ENCODE measurements at regions not wholly inside any gene's neighbourhood (a gene's known extent, or its start where the extent isn't known, plus 50 kb on each side); places are given as distances from the start of the nearest gene placed in this dataset.

- no peak for DNase-seq
- Mint-ChIP-seq H3K4me1 (ENCODE audit: low read depth) (peaks cover 7% of the 10 kb centered on the region), H3K27me3 (ENCODE audit: low read depth) (no peaks in the 10 kb centered on the region), H3K4me3 (no peak overlapping the region), H3K36me3 (ENCODE audit: low read depth) (peaks cover 14% of the 10 kb centered on the region), H3K9me3 (ENCODE audit: insufficient read depth) (peaks cover 5% of the 10 kb centered on the region), H3K27ac (no peak overlapping the region)
- POLR2A ChIA-PET, result no interaction called here
- ATAC-seq, result no peak
- CTCF ChIA-PET, result no interaction called here
Measured at GRCh38 chr18:78637442-78638402, 341.9 kb upstream of the SALL3 start.

GRCh38 chr18:78639006-78639950, 340.3 kb upstream of the SALL3 start:
- H3K36me3 Mint-ChIP-seq (ENCODE audit: low read depth), result peaks cover 10% of the 10 kb centered on the region
- peaks cover 5% of the 10 kb centered on the region for H3K9me3 Mint-ChIP-seq (ENCODE audit: insufficient read depth)
- H3K27ac Mint-ChIP-seq, result no peak overlapping the region
- H3K4me3 Mint-ChIP-seq, result no peak overlapping the region
- H3K27me3 Mint-ChIP-seq (ENCODE audit: low read depth), result no peaks in the 10 kb centered on the region
- no peak for DNase-seq
- POLR2A ChIA-PET, result interaction anchor here (1.7 kb wide), 1 partner anchor 10 kb away, joined by 3 read pairs; no protein-coding TSS in a partner anchor
- CTCF ChIA-PET, result no interaction called here
- peaks cover 2% of the 10 kb centered on the region for H3K4me1 Mint-ChIP-seq (ENCODE audit: low read depth)
- no peak for ATAC-seq

- H3K4me1 Mint-ChIP-seq (ENCODE audit: low read depth), result no peaks in the 10 kb centered on the region
Measured at GRCh38 chr18:78640246-78640995, 339.2 kb upstream of the SALL3 start.

GRCh38 chr18:78641689-78642231, 337.9 kb upstream of the SALL3 start:
- no peak overlapping the region for H3K27ac Mint-ChIP-seq
- no peak for ATAC-seq
- POLR2A ChIA-PET, result no interaction called here
- no peak for DNase-seq
- CTCF ChIA-PET, result no interaction called here
- no peaks in the 10 kb centered on the region for H3K9me3 Mint-ChIP-seq (ENCODE audit: insufficient read depth)
- no peak overlapping the region for H3K4me3 Mint-ChIP-seq
- no peaks in the 10 kb centered on the region for H3K36me3 Mint-ChIP-seq (ENCODE audit: low read depth)
- H3K4me1 Mint-ChIP-seq (ENCODE audit: low read depth), result no peaks in the 10 kb centered on the region
- no peaks in the 10 kb centered on the region for H3K27me3 Mint-ChIP-seq (ENCODE audit: low read depth)

More at GRCh38 chr18:78640246-78640995, 339.2 kb upstream of the SALL3 start:
- Mint-ChIP-seq H3K9me3 (ENCODE audit: insufficient read depth) (peaks cover 5% of the 10 kb centered on the region), H3K36me3 (ENCODE audit: low read depth) (peaks cover 7% of the 10 kb centered on the region), H3K27me3 (ENCODE audit: low read depth) (no peaks in the 10 kb centered on the region), H3K27ac (no peak overlapping the region), H3K4me3 (no peak overlapping the region)
- ATAC-seq (no peak), DNase-seq (no peak)
- POLR2A ChIA-PET, result interaction anchor here (1.7 kb wide), 1 partner anchor 9 kb away, joined by 3 read pairs; no protein-coding TSS in a partner anchor
- CTCF ChIA-PET, result no interaction called here

- DNase-seq (no peak), ATAC-seq (no peak)
- no peaks in the 10 kb centered on the region for H3K4me1 Mint-ChIP-seq (ENCODE audit: low read depth)
- no peaks in the 10 kb centered on the region for H3K9me3 Mint-ChIP-seq (ENCODE audit: insufficient read depth)
- H3K4me3 Mint-ChIP-seq, result no peak overlapping the region
- ChIA-PET POLR2A (no interaction called here), CTCF (no interaction called here)
- no peaks in the 10 kb centered on the region for H3K36me3 Mint-ChIP-seq (ENCODE audit: low read depth)
- H3K27ac Mint-ChIP-seq, result no peak overlapping the region
- H3K27me3 Mint-ChIP-seq (ENCODE audit: low read depth), result no peaks in the 10 kb centered on the region
Measured at GRCh38 chr18:78642296-78642951, 337.2 kb upstream of the SALL3 start.

GRCh38 chr18:78643004-78643403, 336.6 kb upstream of the SALL3 start:
- no peak for DNase-seq

GRCh38 chr18:78643981-78644380, 335.6 kb upstream of the SALL3 start:
- Mint-ChIP-seq H3K27ac (no peak overlapping the region), H3K9me3 (ENCODE audit: insufficient read depth) (no peaks in the 10 kb centered on the region), H3K4me3 (no peak overlapping the region), H3K4me1 (ENCODE audit: low read depth) (no peaks in the 10 kb centered on the region), H3K36me3 (ENCODE audit: low read depth) (no peaks in the 10 kb centered on the region), H3K27me3 (ENCODE audit: low read depth) (no peaks in the 10 kb centered on the region)
- ChIA-PET POLR2A (no interaction called here), CTCF (no interaction called here)
- DNase-seq, result no peak
- no peak for ATAC-seq

More at GRCh38 chr18:78643004-78643403, 336.6 kb upstream of the SALL3 start:
- Mint-ChIP-seq H3K27ac (no peak overlapping the region), H3K9me3 (ENCODE audit: insufficient read depth) (no peaks in the 10 kb centered on the region), H3K36me3 (ENCODE audit: low read depth) (no peaks in the 10 kb centered on the region), H3K4me1 (ENCODE audit: low read depth) (no peaks in the 10 kb centered on the region), H3K27me3 (ENCODE audit: low read depth) (no peaks in the 10 kb centered on the region), H3K4me3 (no peak overlapping the region)
- CTCF ChIA-PET, result no interaction called here
- ATAC-seq, result no peak
- POLR2A ChIA-PET, result no interaction called here

GRCh38 chr18:78645216-78645615, 334.4 kb upstream of the SALL3 start:
- ATAC-seq, result no peak
- DNase-seq, result no peak

GRCh38 chr18:78647018-78647417, 332.6 kb upstream of the SALL3 start:
- H3K27ac Mint-ChIP-seq, result no peak overlapping the region
- DNase-seq (no peak), ATAC-seq (no peak)
- ChIA-PET POLR2A (no interaction called here), CTCF (no interaction called here)
- H3K27me3 Mint-ChIP-seq (ENCODE audit: low read depth), result no peaks in the 10 kb centered on the region
- no peaks in the 10 kb centered on the region for H3K36me3 Mint-ChIP-seq (ENCODE audit: low read depth)
- H3K4me1 Mint-ChIP-seq (ENCODE audit: low read depth), result no peaks in the 10 kb centered on the region
- no peak overlapping the region for H3K4me3 Mint-ChIP-seq
- no peaks in the 10 kb centered on the region for H3K9me3 Mint-ChIP-seq (ENCODE audit: insufficient read depth)

More at GRCh38 chr18:78645216-78645615, 334.4 kb upstream of the SALL3 start:
- Mint-ChIP-seq H3K9me3 (ENCODE audit: insufficient read depth) (no peaks in the 10 kb centered on the region), H3K36me3 (ENCODE audit: low read depth) (no peaks in the 10 kb centered on the region), H3K4me1 (ENCODE audit: low read depth) (no peaks in the 10 kb centered on the region), H3K27me3 (ENCODE audit: low read depth) (no peaks in the 10 kb centered on the region), H3K4me3 (no peak overlapping the region), H3K27ac (no peak overlapping the region)
- CTCF ChIA-PET, result no interaction called here
- POLR2A ChIA-PET, result no interaction called here

GRCh38 chr18:78649421-78649820, 330.2 kb upstream of the SALL3 start:
- ATAC-seq, result no peak
- ChIA-PET CTCF (no interaction called here), POLR2A (interaction anchor here (1.3 kb wide), 1 partner anchor 10 kb away, joined by 3 read pairs; no protein-coding TSS in a partner anchor)
- Mint-ChIP-seq H3K4me1 (ENCODE audit: low read depth) (no peaks in the 10 kb centered on the region), H3K4me3 (no peak overlapping the region), H3K9me3 (ENCODE audit: insufficient read depth) (no peaks in the 10 kb centered on the region), H3K36me3 (ENCODE audit: low read depth) (no peaks in the 10 kb centered on the region), H3K27me3 (ENCODE audit: low read depth) (no peaks in the 10 kb centered on the region), H3K27ac (no peak overlapping the region)
- DNase-seq, result no peak

- H3K27me3 Mint-ChIP-seq (ENCODE audit: low read depth), result no peaks in the 10 kb centered on the region
- no peak overlapping the region for H3K27ac Mint-ChIP-seq
- DNase-seq (no peak), ATAC-seq (no peak)
- no peaks in the 10 kb centered on the region for H3K9me3 Mint-ChIP-seq (ENCODE audit: insufficient read depth)
- ChIA-PET CTCF (no interaction called here), POLR2A (no interaction called here)
- H3K4me3 Mint-ChIP-seq, result no peak overlapping the region
- no peaks in the 10 kb centered on the region for H3K4me1 Mint-ChIP-seq (ENCODE audit: low read depth)
- no peaks in the 10 kb centered on the region for H3K36me3 Mint-ChIP-seq (ENCODE audit: low read depth)
Measured at GRCh38 chr18:78650926-78651325, 328.7 kb upstream of the SALL3 start.

Measured in activated CD8-positive, alpha-beta T cell treated with anti-CD3 and anti-CD28 coated beads, Interleukin-2, amount 10 ng/mL, durations not matched to agents 7 days and 5 days (primary cell).